ENCODE measurements at regions not wholly inside any gene's neighbourhood (a gene's known extent, or its start where the extent isn't known, plus 50 kb on each side); places are given as distances from the start of the nearest gene placed in this dataset.

GRCh38 chr4:71906096-71906495 is 122.2 kb upstream of the GC start:
- TF ChIP-seq RAD21 (IDR thresholded peaks at IDR 0.05; ENCODE audit: low read depth), result no peak
- no peak for TF ChIP-seq ZNF274 (IDR thresholded peaks at IDR 0.05; ENCODE audit: low read depth, low read length)
- no peak for TF ChIP-seq CEBPB (IDR thresholded peaks at IDR 0.05; ENCODE audit: low read depth)
- TF ChIP-seq POLR2A (IDR thresholded peaks at IDR 0.05; ENCODE audit: borderline replicate concordance, extremely low read depth, insufficient read depth, insufficient read length), result no peak
- TF ChIP-seq YY1 (IDR thresholded peaks at IDR 0.05; ENCODE audit: extremely low read depth, insufficient replicate concordance, low read depth, low read length), result no peak
- TF ChIP-seq EGR1 (IDR thresholded peaks at IDR 0.05; ENCODE audit: low read depth), result no peak
- no peak for TF ChIP-seq CTCF (IDR thresholded peaks at IDR 0.05 in 2 of 3, conservative IDR thresholded peaks at IDR 0.05 in 1 of 3; ENCODE audit: borderline replicate concordance in 1 of 3, insufficient read depth in 1 of 3, low read depth in 2 of 3, low read length in 2 of 3)
- no peak for TF ChIP-seq SIN3A (IDR thresholded peaks at IDR 0.05; ENCODE audit: low read depth)
- no peak for TF ChIP-seq REST (IDR thresholded peaks at IDR 0.05; ENCODE audit: low read depth)
- TF ChIP-seq JUND (IDR thresholded peaks at IDR 0.05), result no peak
- TF ChIP-seq POLR2AphosphoS5 (IDR thresholded peaks at IDR 0.05; ENCODE audit: low read depth, low read length), result no peak
- TF ChIP-seq ZFX (IDR thresholded peaks at IDR 0.05), result no peak
- no peak for TF ChIP-seq ATF3 (IDR thresholded peaks at IDR 0.05)

All from HCT116 (cell line).